DMS153 treated with DMSO at 0.1 percent for 48 hours (cell line): ENCODE measurements at regions not wholly inside any gene's neighbourhood (a gene's known extent, or its start where the extent isn't known, plus 50 kb on each side); places are given as distances from the start of the nearest gene placed in this dataset.

ENCODE experiments used
- DNase-seq: peaks from one replicate; lab custom pipeline; 2025; ENCODE audit not compliant: unreplicated experiment; lab: John Stamatoyannopoulos, UW

- no peak for DNase-seq
Measured at GRCh38 chr16:51508490-51509212, 357.6 kb upstream of the SALL1 start.

DNA sequence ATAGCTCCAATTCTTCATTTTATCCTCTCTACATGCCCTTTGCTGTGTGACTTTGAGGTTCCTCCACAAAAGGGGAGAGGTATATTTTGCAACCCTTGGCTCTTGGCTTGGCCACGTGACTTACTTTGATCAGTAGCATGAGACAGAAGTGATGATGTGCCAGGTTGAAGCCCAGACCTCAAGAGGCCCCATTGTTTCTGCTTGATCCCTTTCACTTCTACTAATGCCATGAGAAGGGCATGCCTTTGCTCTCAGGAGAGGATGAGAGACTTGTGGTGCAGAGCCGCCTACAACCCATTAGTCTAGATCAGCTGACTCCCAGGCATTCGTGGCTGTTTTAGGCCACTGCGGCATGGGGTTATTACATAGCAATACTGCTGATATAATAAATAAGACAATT is 356.2 kb upstream of the SALL1 start:
- no peak for DNase-seq

DNA sequence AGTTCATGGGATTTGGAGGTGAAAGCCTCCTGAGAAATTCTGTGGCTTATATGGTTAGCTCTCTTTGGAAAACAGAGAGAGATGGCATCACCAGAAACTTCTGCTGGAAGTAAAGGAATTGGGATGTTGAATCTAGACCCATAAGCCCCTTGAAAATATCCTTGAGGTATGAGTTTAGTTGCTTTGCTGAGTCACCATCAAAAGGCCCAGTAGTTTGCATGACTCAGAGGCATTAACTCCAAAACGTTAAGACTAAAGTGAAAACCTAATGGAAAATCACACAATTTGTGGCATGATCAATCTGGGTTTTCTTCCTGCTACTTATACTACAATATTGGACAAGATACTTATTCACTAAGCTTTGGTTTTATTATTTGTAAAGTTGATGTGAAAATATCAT is 349.2 kb upstream of the SALL1 start:
- no peak for DNase-seq

- DNase-seq, result no peak
Measured at GRCh38 chr16:51497541-51498211, 346.6 kb upstream of the SALL1 start.

- no peak for DNase-seq
Measured at GRCh38 chr16:51490866-51491265, 339.8 kb upstream of the SALL1 start.

- DNase-seq, result no peak
Measured at GRCh38 chr16:51487880-51488279, 336.8 kb upstream of the SALL1 start.

DNA sequence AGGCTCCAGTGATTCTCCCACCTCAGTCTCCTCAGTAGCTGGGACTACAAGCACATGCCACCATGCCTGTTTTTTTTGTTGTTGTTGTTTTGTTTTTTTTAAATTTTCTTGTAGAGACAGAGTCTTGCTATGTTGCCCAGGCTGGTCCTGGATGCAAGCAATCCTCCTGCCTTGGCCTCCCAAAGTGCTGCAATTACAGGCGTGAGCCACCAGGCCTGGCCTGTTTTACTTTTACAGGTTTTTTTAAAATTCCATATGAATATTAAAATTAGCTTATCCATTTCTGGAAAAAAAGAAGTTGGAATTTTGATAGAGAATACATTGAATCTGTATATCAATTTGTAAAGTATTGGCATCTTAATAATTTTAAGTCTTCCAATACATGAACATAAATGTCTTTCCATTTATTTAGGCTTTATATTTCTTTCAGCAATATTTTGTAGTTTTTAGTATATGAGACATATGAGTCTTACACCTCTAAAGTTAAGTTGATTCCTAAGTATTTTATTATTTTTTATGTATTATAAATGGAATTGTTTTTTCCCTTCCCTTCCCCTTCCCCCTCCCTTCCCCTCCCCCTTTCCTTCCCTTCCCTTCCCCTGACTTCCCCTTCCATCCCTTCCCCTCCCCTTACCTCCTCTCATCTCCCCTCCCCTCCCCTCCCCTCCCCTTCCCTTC is 323.5 kb upstream of the SALL1 start:
- no peak for DNase-seq

DNA sequence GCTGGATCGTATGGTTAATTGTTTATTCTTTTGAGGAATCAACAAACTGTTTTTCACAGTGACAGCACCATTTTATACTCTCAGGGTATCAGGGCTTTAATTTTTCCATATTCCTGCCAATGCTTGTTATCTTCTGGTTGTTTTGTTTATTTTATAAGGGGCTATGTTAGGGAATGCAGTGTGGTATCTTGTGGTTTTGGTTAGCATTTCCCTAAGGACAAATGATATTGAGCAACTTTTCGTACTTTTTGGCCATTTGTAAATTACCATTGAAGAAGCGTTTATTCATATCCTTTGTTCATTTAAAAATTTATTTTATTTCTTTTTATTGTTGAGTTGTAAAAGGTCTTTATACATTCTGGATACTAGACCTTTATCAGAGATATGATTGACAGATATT is 322.0 kb upstream of the SALL1 start:
- DNase-seq, result no peak

- no peak for DNase-seq
Measured at GRCh38 chr16:51470492-51470891, 319.4 kb upstream of the SALL1 start.

DNA sequence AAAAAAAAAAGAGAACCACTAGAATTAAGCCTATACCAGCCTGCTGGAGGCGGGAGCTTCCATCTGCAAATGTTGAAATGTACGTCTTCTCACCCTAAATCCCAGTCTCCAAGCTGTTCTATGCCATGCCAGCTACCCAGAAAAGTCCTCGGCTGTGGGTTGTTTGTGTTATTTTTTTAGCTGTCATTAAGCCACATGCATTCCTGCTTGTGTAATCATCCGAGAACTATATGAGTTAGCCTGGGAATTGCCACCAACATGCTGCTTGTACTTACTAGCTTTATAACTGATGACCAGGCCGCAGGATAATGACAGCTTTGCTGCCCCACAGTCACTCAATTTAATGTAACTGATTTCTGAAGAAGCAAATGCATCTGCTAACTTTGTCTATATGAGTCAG is 313.9 kb upstream of the SALL1 start:
- no peak for DNase-seq

- DNase-seq, result no peak
Measured at GRCh38 chr16:51461255-51461654, 310.2 kb upstream of the SALL1 start.

DNA sequence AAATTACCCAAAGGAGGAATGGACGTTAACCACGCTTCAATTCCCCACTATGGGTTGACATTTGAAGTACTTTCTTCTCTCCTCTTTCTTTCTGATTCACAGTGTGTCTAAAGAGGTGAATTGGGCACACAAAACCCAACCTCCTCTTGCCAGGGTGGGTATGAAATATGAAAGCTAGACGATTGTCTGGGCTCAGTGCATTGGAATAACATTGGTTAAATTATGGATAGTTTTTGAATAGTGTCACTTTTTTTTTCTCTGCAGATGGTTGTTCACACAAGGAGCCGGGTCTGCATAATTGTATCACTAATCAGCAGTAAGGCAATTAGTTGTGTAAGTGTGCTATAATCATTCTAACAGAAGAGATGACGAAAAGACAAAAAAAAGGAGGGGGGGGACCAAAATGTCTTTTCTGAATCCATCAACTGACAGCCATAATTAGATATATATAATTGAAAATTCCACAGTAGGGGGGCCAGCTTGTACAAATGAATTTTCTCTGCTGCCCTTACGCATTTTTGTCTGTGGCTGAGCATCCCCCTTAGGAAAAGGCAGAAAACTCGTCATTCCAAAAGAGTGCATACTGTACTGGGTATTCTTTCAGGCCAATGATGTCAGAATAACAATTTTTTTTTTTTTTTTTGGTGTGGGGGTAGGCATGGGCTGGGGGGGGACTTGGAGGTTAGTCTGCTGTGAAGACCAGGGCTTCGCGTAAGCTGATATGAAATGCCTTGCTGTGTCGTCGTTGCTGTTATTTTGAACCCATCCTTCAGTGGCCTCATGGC is 307.5 kb upstream of the SALL1 start:
- no peak for DNase-seq

DNA sequence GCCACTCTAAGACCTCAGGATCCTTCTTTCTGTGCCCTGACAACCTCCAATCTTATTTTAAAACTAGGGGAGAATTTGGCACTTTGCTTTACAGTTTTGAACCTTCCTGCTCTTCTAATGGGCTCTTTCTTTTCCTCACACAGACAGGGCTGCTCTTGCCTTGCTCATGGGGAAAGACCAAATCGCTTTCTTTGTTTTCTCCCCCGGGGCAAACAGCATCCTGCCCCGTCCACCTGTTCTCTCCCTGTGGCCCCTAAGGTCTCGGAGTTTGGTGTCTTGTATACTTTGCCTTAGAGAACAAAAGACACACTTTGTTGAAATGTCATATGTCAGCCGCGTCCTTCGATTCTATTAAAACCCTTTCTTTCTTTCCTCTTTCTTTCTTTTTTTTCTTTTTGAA is 306.7 kb upstream of the SALL1 start:
- no peak for DNase-seq

GRCh38 chr16:51455398-51455797 is 304.3 kb upstream of the SALL1 start:
- no peak for DNase-seq

GRCh38 chr16:51453251-51453650 is 302.2 kb upstream of the SALL1 start:
- DNase-seq, result no peak

DNA sequence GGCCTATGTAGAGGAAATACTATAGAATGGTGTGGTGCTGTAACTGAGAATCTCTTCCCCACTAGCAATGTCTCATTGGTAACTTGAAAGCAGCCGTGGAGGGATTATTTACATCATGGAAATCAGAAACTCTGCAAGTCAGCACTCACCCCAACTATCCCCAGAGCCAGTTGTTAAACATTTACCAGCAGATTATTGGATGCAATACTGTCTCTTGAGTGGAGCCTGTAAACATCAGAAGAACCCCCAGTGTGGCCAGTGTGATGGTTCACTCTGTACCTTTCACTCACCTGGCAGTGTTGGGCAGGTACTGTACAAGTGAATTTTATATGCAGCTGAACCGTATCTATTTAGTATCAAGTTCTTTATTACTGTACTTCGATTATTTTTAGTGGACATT is 299.8 kb upstream of the SALL1 start:
- DNase-seq, result no peak

DNA sequence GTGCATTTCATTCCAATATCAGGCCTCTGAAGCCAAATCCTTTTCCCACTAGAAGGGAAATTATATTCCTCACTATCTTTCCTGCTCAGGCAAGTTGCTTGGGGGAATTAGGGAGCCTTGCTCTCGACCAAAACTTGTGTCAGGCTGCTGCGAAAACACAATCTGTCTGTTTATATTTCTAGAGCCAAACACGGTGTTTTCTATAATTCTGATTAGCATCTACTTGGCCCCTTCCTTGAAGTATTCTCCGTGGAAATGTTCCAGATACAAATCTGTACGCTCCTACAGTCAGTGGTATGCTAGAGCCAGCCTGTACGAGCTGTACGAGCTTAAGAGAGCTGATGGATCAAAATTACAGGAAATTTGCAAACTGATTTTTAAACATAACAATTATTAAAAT is 299.3 kb upstream of the SALL1 start:
- DNase-seq, result no peak

DNA sequence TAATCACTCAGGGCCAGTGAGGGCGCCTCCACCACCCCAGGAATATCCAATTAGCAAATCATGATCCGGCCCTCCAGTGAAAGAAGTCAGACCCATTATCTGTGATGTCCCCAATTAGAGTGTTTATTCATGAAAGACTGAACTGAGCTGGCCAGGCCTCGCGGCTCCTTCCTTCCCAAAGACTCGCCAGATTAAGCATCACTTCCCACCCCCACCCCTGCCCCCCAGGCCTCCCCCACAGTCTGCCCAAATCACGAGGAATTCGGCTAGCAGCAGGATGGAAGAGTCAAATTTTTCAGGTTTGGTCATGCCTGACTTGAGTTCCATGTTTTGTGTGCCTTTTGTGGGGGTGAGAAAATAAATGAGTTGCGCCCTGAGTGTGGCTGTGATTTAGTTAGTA is 298.4 kb upstream of the SALL1 start:
- no peak for DNase-seq

GRCh38 chr16:51445250-51445649 is 294.2 kb upstream of the SALL1 start:
- no peak for DNase-seq

- DNase-seq, result no peak
Measured at GRCh38 chr16:51443934-51444333, 292.9 kb upstream of the SALL1 start.

GRCh38 chr16:51442141-51442870 is 291.2 kb upstream of the SALL1 start:
- no peak for DNase-seq
